ENCODE measurements at regions not wholly inside any gene's neighbourhood (a gene's known extent, or its start where the extent isn't known, plus 50 kb on each side); places are given as distances from the start of the nearest gene placed in this dataset.

DNA sequence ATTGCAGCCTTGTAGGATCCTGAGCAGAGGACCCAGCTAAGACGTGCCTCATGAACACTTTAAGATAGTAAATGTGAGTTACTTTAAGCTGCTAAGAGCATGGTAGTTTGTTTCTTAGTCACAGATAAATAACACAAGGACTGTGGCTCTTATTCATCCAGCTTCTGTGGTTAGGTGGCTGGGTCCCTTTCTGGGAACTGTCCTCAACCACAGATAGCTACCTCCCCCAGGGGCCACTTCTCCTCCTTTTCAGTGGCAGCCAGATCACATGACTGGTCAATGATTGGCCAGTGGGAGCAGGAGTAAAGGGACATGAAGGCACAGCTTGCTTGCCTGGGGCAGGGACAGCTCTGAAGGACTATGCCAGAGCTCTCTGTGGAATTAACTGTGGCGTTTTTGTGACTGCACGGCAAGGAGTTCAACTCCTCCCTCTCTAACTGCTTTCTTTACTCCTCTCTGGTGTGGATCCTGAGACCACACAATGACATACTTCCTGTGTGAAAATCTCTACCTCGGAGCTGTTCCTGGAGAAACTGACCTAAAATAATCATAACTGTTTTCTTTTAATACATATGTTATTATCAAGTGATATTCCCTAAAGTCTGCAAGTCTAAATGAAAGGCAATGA lies 76.5 kb downstream of the NRN1 start:
- H3K9me3 Mint-ChIP-seq = peaks cover 42% of the 10 kb centered on the region
- DNase-seq = no peak
- H3K36me3 Mint-ChIP-seq (ENCODE audit: low read depth) = peaks cover 12% of the 10 kb centered on the region
- no peak for TF ChIP-seq CTCF (IDR thresholded peaks at IDR 0.05)
- H3K4me3 Mint-ChIP-seq = no peak overlapping the region
- no peak overlapping the region for H3K27ac Mint-ChIP-seq
- H3K4me1 Mint-ChIP-seq = peaks cover 12% of the 10 kb centered on the region
- H3K27me3 Mint-ChIP-seq (ENCODE audit: low read depth, poor library complexity) = peaks cover 11% of the 10 kb centered on the region

DNA sequence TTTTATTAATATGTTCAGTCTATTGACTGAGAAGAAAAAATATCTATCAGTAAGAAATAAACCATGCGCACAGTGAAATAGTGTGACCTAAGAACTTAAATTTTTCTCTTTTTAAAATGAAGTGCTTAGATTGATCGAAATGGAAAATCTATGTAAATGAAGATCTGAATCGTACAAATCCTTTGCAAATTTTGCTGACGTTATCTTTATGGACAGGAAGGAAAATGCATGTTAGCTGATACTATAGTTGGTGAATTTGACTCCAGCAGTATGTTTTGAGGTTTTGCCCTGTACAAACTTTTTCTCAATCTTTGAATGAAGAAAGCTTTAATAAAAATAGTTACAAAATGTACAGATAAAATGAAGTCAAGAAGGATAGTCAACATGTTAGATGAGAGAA lies 82.9 kb downstream of the NRN1 start:
- H3K4me3 Mint-ChIP-seq = no peak overlapping the region
- no peak overlapping the region for H3K27ac Mint-ChIP-seq
- H3K36me3 Mint-ChIP-seq (ENCODE audit: low read depth) = peaks cover 6% of the 10 kb centered on the region
- H3K27me3 Mint-ChIP-seq (ENCODE audit: low read depth, poor library complexity) = peaks cover 14% of the 10 kb centered on the region
- peaks cover 9% of the 10 kb centered on the region for H3K4me1 Mint-ChIP-seq
- DNase-seq = no peak
- peaks cover 23% of the 10 kb centered on the region for H3K9me3 Mint-ChIP-seq
- no peak for TF ChIP-seq CTCF (IDR thresholded peaks at IDR 0.05)

- Mint-ChIP-seq H3K27ac (no peak overlapping the region), H3K36me3 (ENCODE audit: low read depth) (peaks cover 6% of the 10 kb centered on the region), H3K27me3 (ENCODE audit: low read depth, poor library complexity) (peaks cover 14% of the 10 kb centered on the region), H3K4me3 (no peak overlapping the region), H3K9me3 (peaks cover 23% of the 10 kb centered on the region), H3K4me1 (peaks cover 9% of the 10 kb centered on the region)
- DNase-seq = no peak
- TF ChIP-seq CTCF (IDR thresholded peaks at IDR 0.05) = no peak
Measured at GRCh38 chr6:5922230-5922629, 84.5 kb downstream of the NRN1 start.

- Mint-ChIP-seq H3K36me3 (ENCODE audit: low read depth) (no peaks in the 10 kb centered on the region), H3K4me3 (no peak overlapping the region), H3K9me3 (peaks cover 21% of the 10 kb centered on the region), H3K27ac (no peak overlapping the region), H3K4me1 (peaks cover 3% of the 10 kb centered on the region), H3K27me3 (ENCODE audit: low read depth, poor library complexity) (peaks cover under 1% of the 10 kb centered on the region)
- no peak for DNase-seq
- TF ChIP-seq CTCF (IDR thresholded peaks at IDR 0.05) = no peak
Measured at GRCh38 chr6:5909721-5910120, 97.0 kb downstream of the NRN1 start.

DNA sequence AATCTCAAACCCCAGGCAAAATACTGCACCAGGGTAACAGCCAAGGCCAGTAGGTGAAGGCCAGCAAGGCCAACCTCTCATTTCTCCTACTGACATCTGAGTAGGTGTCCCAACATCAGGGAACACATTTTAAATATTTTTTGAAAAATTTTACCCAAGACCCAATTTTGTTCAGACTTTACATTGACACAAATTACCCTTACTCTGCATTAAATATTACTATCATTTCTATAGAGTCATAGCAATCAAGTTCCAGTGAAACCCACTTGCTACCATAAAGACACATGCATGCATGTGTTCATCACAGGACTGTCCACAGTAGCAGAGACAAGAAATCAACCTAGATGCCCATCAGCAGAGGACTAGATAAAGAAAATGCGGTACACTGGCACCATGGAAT lies 99.9 kb downstream of the NRN1 start:
- H3K27ac Mint-ChIP-seq = no peak overlapping the region
- TF ChIP-seq CTCF (IDR thresholded peaks at IDR 0.05) = no peak
- H3K27me3 Mint-ChIP-seq (ENCODE audit: low read depth, poor library complexity) = peaks cover 8% of the 10 kb centered on the region
- H3K4me3 Mint-ChIP-seq = no peak overlapping the region
- no peaks in the 10 kb centered on the region for H3K36me3 Mint-ChIP-seq (ENCODE audit: low read depth)
- no peaks in the 10 kb centered on the region for H3K9me3 Mint-ChIP-seq
- peaks cover 11% of the 10 kb centered on the region for H3K4me1 Mint-ChIP-seq
- DNase-seq = no peak

GRCh38 chr6:5906340-5906670 lies 100.4 kb downstream of the NRN1 start:
- Mint-ChIP-seq H3K4me1 (peaks cover 11% of the 10 kb centered on the region), H3K27me3 (ENCODE audit: low read depth, poor library complexity) (peaks cover 8% of the 10 kb centered on the region), H3K36me3 (ENCODE audit: low read depth) (no peaks in the 10 kb centered on the region), H3K27ac (no peak overlapping the region), H3K9me3 (no peaks in the 10 kb centered on the region), H3K4me3 (no peak overlapping the region)
- no peak for DNase-seq
- no peak for TF ChIP-seq CTCF (IDR thresholded peaks at IDR 0.05)

Measured in nephron progenitor cell (in vitro differentiated cells).